ENCODE measurements at regions not wholly inside any gene's neighbourhood (a gene's known extent, or its start where the extent isn't known, plus 50 kb on each side); places are given as distances from the start of the nearest gene placed in this dataset.

DNA sequence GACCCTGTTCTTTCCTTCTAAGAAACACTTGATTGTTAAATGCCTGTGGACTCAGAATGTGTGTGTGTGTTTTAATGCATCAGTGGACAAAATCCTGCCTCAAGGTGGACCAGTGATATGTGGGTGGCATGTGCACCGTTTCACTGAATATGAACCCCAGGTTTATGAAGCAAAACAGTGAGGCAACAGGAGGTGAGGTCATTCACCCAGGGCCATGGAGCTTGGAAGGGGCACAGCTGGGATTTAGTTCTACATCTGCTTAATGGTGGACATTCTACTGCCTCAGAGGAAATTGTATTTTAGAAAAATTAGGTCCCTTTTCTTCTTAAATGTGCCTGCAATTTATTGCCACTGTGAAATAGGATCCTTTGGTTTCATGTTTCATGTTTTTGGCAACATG lies 549.5 kb upstream of the EEF2KMT start:
- TF ChIP-seq, protein P1, sequence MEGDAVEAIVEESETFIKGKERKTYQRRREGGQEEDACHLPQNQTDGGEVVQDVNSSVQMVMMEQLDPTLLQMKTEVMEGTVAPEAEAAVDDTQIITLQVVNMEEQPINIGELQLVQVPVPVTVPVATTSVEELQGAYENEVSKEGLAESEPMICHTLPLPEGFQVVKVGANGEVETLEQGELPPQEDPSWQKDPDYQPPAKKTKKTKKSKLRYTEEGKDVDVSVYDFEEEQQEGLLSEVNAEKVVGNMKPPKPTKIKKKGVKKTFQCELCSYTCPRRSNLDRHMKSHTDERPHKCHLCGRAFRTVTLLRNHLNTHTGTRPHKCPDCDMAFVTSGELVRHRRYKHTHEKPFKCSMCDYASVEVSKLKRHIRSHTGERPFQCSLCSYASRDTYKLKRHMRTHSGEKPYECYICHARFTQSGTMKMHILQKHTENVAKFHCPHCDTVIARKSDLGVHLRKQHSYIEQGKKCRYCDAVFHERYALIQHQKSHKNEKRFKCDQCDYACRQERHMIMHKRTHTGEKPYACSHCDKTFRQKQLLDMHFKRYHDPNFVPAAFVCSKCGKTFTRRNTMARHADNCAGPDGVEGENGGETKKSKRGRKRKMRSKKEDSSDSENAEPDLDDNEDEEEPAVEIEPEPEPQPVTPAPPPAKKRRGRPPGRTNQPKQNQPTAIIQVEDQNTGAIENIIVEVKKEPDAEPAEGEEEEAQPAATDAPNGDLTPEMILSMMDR (IDR thresholded peaks at IDR 0.05; ENCODE audit: low read depth, low read length): no peak
- TF ChIP-seq EZH2phosphoT487 (IDR thresholded peaks at IDR 0.05; ENCODE audit: low read depth): no peak
